Left lobe of liver (tissue), 2 donors: ENCODE measurements at regions not wholly inside any gene's neighbourhood (a gene's known extent, or its start where the extent isn't known, plus 50 kb on each side); places are given as distances from the start of the nearest gene placed in this dataset.

Experiments used
- ATAC-seq: fragments of 200-7000 bp; cut with Tn5 transposase; one replicate; pipeline ENCODE4 v1.9.1; 2020; ENCODE audit warnings: mild to moderate bottlenecking, moderate library complexity
- DNase-seq: peaks from one replicate; pipeline ENCODE4 v3.0.0-alpha.2; 2020; ENCODE audit warnings: low spot score
- donor health status: DM: no; HTN: no; CAD: no; lungs with moderate emphysema.
- donor health status: DM: no; HTN: yes; CAD: no.

- ATAC-seq (no peak), DNase-seq (no peak)
Measured at GRCh38 chr6:119590066-119590465, 240.5 kb upstream of the MAN1A1 start.

- ATAC-seq (no peak), DNase-seq (no peak)
Measured at GRCh38 chr6:119587537-119587936, 238.0 kb upstream of the MAN1A1 start.

- DNase-seq = no peak
- no peak for ATAC-seq
Measured at GRCh38 chr6:119586250-119586882, 236.8 kb upstream of the MAN1A1 start.

GRCh38 chr6:119584088-119584487 is 234.5 kb upstream of the MAN1A1 start:
- ATAC-seq (no peak), DNase-seq (no peak)

GRCh38 chr6:119581220-119581619 is 231.7 kb upstream of the MAN1A1 start:
- DNase-seq (no peak), ATAC-seq (no peak)

GRCh38 chr6:119575721-119576120 is 226.2 kb upstream of the MAN1A1 start:
- ATAC-seq = no peak
- DNase-seq = no peak

- no peak for ATAC-seq
- DNase-seq = no peak
Measured at GRCh38 chr6:119568580-119568979, 219.0 kb upstream of the MAN1A1 start.

- no peak for ATAC-seq
Measured at GRCh38 chr6:119566546-119567260, 217.1 kb upstream of the MAN1A1 start.

GRCh38 chr6:119565893-119566292 is 216.3 kb upstream of the MAN1A1 start:
- no peak for DNase-seq

More at GRCh38 chr6:119566546-119567260, 217.1 kb upstream of the MAN1A1 start:
- no peak for DNase-seq

GRCh38 chr6:119562168-119562567 is 212.6 kb upstream of the MAN1A1 start:
- ATAC-seq = no peak
- no peak for DNase-seq

More at GRCh38 chr6:119565893-119566292, 216.3 kb upstream of the MAN1A1 start:
- no peak for ATAC-seq

GRCh38 chr6:119559586-119559985 is 210.0 kb upstream of the MAN1A1 start:
- ATAC-seq (no peak), DNase-seq (no peak)

- DNase-seq (no peak), ATAC-seq (no peak)
Measured at GRCh38 chr6:119557239-119557638, 207.7 kb upstream of the MAN1A1 start.

GRCh38 chr6:119552021-119552420 is 202.5 kb upstream of the MAN1A1 start:
- no peak for ATAC-seq
- DNase-seq = no peak

GRCh38 chr6:119547024-119547423 is 197.5 kb upstream of the MAN1A1 start:
- no peak for DNase-seq
- no peak for ATAC-seq

- ATAC-seq = no peak
- DNase-seq = no peak
Measured at GRCh38 chr6:119545245-119545644, 195.7 kb upstream of the MAN1A1 start.

GRCh38 chr6:119544325-119545175 is 195.0 kb upstream of the MAN1A1 start:
- ATAC-seq (no peak), DNase-seq (no peak)

GRCh38 chr6:119543332-119543731 is 193.8 kb upstream of the MAN1A1 start:
- DNase-seq (no peak), ATAC-seq (no peak)

GRCh38 chr6:119542037-119542436 is 192.5 kb upstream of the MAN1A1 start:
- no peak for DNase-seq
- no peak for ATAC-seq

- ATAC-seq = no peak
Measured at GRCh38 chr6:119541132-119541905, 191.8 kb upstream of the MAN1A1 start.

GRCh38 chr6:119540417-119540816 is 190.9 kb upstream of the MAN1A1 start:
- ATAC-seq (no peak), DNase-seq (no peak)

More at GRCh38 chr6:119541132-119541905, 191.8 kb upstream of the MAN1A1 start:
- DNase-seq = no peak
